H9 (cell line): ENCODE measurements at regions not wholly inside any gene's neighbourhood (a gene's known extent, or its start where the extent isn't known, plus 50 kb on each side); places are given as distances from the start of the nearest gene placed in this dataset.

ENCODE experiments used
- DNase-seq: peaks from one replicate; pipeline ENCODE4 v3.0.0-alpha.2; 2017
- H2AFZ ChIP-seq: one replicate; pipeline ENCODE4 v1.6.1; 2013; ENCODE audit warnings: mild to moderate bottlenecking, low read length, control low read depth, moderate library complexity
- H2AK5ac ChIP-seq: 2 replicates; pipeline ENCODE4 v1.6.1; 2013; ENCODE audit warnings: low read length, control low read depth, mixed read lengths; ENCODE audit not compliant: insufficient read length
- H2BK120ac ChIP-seq: one replicate; pipeline ENCODE4 v1.6.1; 2013; ENCODE audit warnings: low read depth, mild to moderate bottlenecking, low read length, control low read depth, inconsistent platforms; ENCODE audit not compliant: poor library complexity, severe bottlenecking
- H2BK12ac ChIP-seq: 2 replicates; pipeline ENCODE4 v1.6.1; 2013; ENCODE audit warnings: low read length, control low read depth, mixed read lengths, low read depth; ENCODE audit not compliant: insufficient read length
- H2BK15ac ChIP-seq: 2 replicates; pipeline ENCODE4 v1.6.1; 2013; ENCODE audit warnings: low read depth, low read length, control low read depth
- H2BK20ac ChIP-seq: one replicate; pipeline ENCODE4 v1.6.1; 2013; ENCODE audit warnings: low read depth, mild to moderate bottlenecking, low read length, control low read depth, inconsistent platforms; ENCODE audit not compliant: poor library complexity, severe bottlenecking
- H2BK5ac ChIP-seq: 2 replicates; pipeline ENCODE4 v1.6.1; 2013; ENCODE audit warnings: low read length, control low read depth, mixed read lengths; ENCODE audit not compliant: insufficient read length
- H3K14ac ChIP-seq: 2 replicates; pipeline ENCODE4 v1.6.1; 2013; ENCODE audit warnings: low read length, control low read depth; ENCODE audit not compliant: insufficient read depth
- H3K18ac ChIP-seq: 2 replicates; pipeline ENCODE4 v1.6.1; 2013; ENCODE audit warnings: low read depth, mild to moderate bottlenecking, mixed read lengths, low read length, control low read depth; ENCODE audit not compliant: insufficient read length
- H3K23ac ChIP-seq: 2 replicates; pipeline ENCODE4 v1.6.1; 2013; ENCODE audit warnings: low read length, control low read depth, mixed read lengths, low read depth; ENCODE audit not compliant: insufficient read length
- H3K23me2 ChIP-seq: 2 replicates; pipeline ENCODE4 v1.6.1; 2013; ENCODE audit warnings: low read depth, mild to moderate bottlenecking, mixed read lengths, low read length, control low read depth; ENCODE audit not compliant: insufficient read length, poor library complexity, severe bottlenecking
- H3K27ac ChIP-seq: 2 replicates; pipeline ENCODE4 v1.5.1; 2013; ENCODE audit warnings: low read length, control low read depth, mixed read lengths, low read depth; ENCODE audit not compliant: insufficient read length
- H3K27me3 ChIP-seq: 2 replicates; pipeline ENCODE4 v1.6.1; 2013; ENCODE audit warnings: low read length, control low read depth, inconsistent platforms; ENCODE audit not compliant: insufficient read depth
- H3K4ac ChIP-seq: 2 replicates; pipeline ENCODE4 v1.6.1; 2013; ENCODE audit warnings: low read depth, mild to moderate bottlenecking, control low read depth, inconsistent platforms, low read length, moderate library complexity
- H3K4me1 ChIP-seq: 2 replicates; pipeline ENCODE4 v1.6.1; 2013; ENCODE audit warnings: low read length, control low read depth, inconsistent platforms; ENCODE audit not compliant: insufficient read depth
- H3K4me2 ChIP-seq: 2 replicates; pipeline ENCODE4 v1.6.1; 2013; ENCODE audit warnings: low read length, control low read depth, mixed read lengths; ENCODE audit not compliant: insufficient read length, insufficient read depth
- H3K56ac ChIP-seq: 2 replicates; pipeline ENCODE4 v1.6.1; 2013; ENCODE audit warnings: low read depth, mild to moderate bottlenecking, mixed read lengths, low read length, control low read depth; ENCODE audit not compliant: insufficient read length
- H3K79me1 ChIP-seq: 2 replicates; pipeline ENCODE4 v1.6.1; 2013; ENCODE audit warnings: low read depth, mild to moderate bottlenecking, moderate library complexity, low read length, control low read depth, inconsistent platforms; ENCODE audit not compliant: insufficient read depth, poor library complexity, severe bottlenecking
- H3K79me2 ChIP-seq: 2 replicates; pipeline ENCODE4 v1.6.1; 2013; ENCODE audit warnings: low read length, control low read depth, inconsistent platforms; ENCODE audit not compliant: insufficient read depth
- H3K9ac ChIP-seq: 2 replicates; pipeline ENCODE4 v1.6.1; 2013; ENCODE audit warnings: low read length, control low read depth, mixed read lengths; ENCODE audit not compliant: insufficient read length; ENCODE audit errors: extremely low read depth
- H3K9me3 ChIP-seq: one replicate; pipeline ENCODE4 v1.6.1; 2013; ENCODE audit warnings: low read depth, low read length, inconsistent platforms; ENCODE audit not compliant: control insufficient read depth
- H3T11ph ChIP-seq: one replicate; pipeline ENCODE4 v1.6.1; 2013; ENCODE audit warnings: mild to moderate bottlenecking, low read length, control low read depth, inconsistent platforms
- H4K20me1 ChIP-seq: one replicate; pipeline ENCODE4 v1.6.1; 2013; ENCODE audit not compliant: control insufficient read depth, insufficient read length, insufficient read depth
- H4K5ac ChIP-seq: 2 replicates; pipeline ENCODE4 v1.6.1; 2013; ENCODE audit warnings: low read depth, mild to moderate bottlenecking, mixed read lengths, low read length, control low read depth; ENCODE audit not compliant: insufficient read length
- H4K8ac ChIP-seq: replicated peaks from 2 replicates; pipeline ENCODE4 v1.6.1; 2013; ENCODE audit warnings: low read length, control low read depth, mixed read lengths, low read depth; ENCODE audit not compliant: insufficient read length
- H4K91ac ChIP-seq: 2 replicates; pipeline ENCODE4 v1.6.1; 2013; ENCODE audit warnings: low read depth, mild to moderate bottlenecking, moderate library complexity, mixed read lengths, low read length, control low read depth; ENCODE audit not compliant: insufficient read length
- H3K27ac Mint-ChIP-seq, 3 experiments: 2 replicates in 2 of 3; 3 replicates in 1 of 3; pipeline ENCODE4 v1.8.0; 2020 to 2021; ENCODE audit warnings: mixed read lengths in 3 of 3, mild to moderate bottlenecking in 1 of 3, moderate library complexity in 1 of 3
- H3K27me3 Mint-ChIP-seq: 2 replicates; pipeline ENCODE4 v1.8.0; 2021; ENCODE audit warnings: low read depth, mild to moderate bottlenecking, moderate library complexity, mixed read lengths
- H3K36me3 Mint-ChIP-seq, 3 experiments: 2 replicates in 2 of 3; 3 replicates in 1 of 3; pipeline ENCODE4 v1.8.0; 2020 to 2021; ENCODE audit warnings: low read depth in 3 of 3, mixed read lengths in 3 of 3; ENCODE audit not compliant: insufficient read depth in 1 of 3
- H3K4me1 Mint-ChIP-seq, 2 experiments: 2 replicates each; pipeline ENCODE4 v1.8.0; 2020; ENCODE audit warnings: mixed read lengths in 2 of 2
- H3K4me3 Mint-ChIP-seq, 2 experiments: 2 replicates in 1 of 2; 3 replicates in 1 of 2; pipeline ENCODE4 v1.8.0; 2020 to 2021; ENCODE audit warnings: mild to moderate bottlenecking in 2 of 2, mixed read lengths in 2 of 2, moderate library complexity in 1 of 2
- H3K9me3 Mint-ChIP-seq, 2 experiments: 2 replicates in 1 of 2; 3 replicates in 1 of 2; pipeline ENCODE4 v1.8.0; 2020; ENCODE audit warnings: mild to moderate bottlenecking in 2 of 2, mixed read lengths in 2 of 2, moderate library complexity in 1 of 2
- CTCF ChIP-seq: fragments of 200-600 bp; sonication (generic); conservative IDR thresholded peaks from 3 replicates; pipeline ENCODE4 v1.8.0; 2021; ENCODE audit warnings: antibody characterized with exemption, mild to moderate bottlenecking
- WGBS: extraction: QIAGEN DNeasy Blood & Tissue Kit; methylation state at CpG from one replicate; pipeline ENCODE4 v1.1.7; 2013; ENCODE audit warnings: missing lambda C conversion rate, low lambda C conversion rate, mixed read lengths; ENCODE audit not compliant: insufficient read length; ENCODE audit errors: extremely low coverage; 5-methylcytosine and 5-hydroxymethylcytosine counted together

- Histone ChIP-seq H2BK20ac (no peak overlapping the region), H2BK5ac (no peak overlapping the region), H3K23ac (no peak overlapping the region), H3K4me2 (no peak overlapping the region), H3K23me2 (no peaks in the 10 kb centered on the region), H4K91ac (no peak overlapping the region), H3K9me3 (no peaks in the 10 kb centered on the region), H3T11ph (no peak overlapping the region), H3K4me1 (no peaks in the 10 kb centered on the region; the same call in 1 of the 2 replicates), H3K14ac (no peak overlapping the region), H4K20me1 (no peaks in the 10 kb centered on the region), H3K27me3 (no peaks in the 10 kb centered on the region), H2AK5ac (no peak overlapping the region), H3K27ac (no peak overlapping the region), H3K9ac (no peak overlapping the region), H3K18ac (no peak overlapping the region), H3K56ac (no peak overlapping the region), H3K79me2 (no peaks in the 10 kb centered on the region), H2BK120ac (no peak overlapping the region), H2BK12ac (no peak overlapping the region), H2AFZ (no peak overlapping the region), H2BK15ac (no peak overlapping the region), H4K5ac (no peak overlapping the region), H3K79me1 (no peaks in the 10 kb centered on the region), H3K4ac (no peak overlapping the region), H4K8ac (no peak overlapping the region)
- Mint-ChIP-seq H3K36me3 (no peaks in the 10 kb centered on the region; a peak in 1 of 7 replicates), H3K27me3 (peaks cover 19% of the 10 kb centered on the region), H3K4me1 (peaks cover 32 to 45% of the 10 kb centered on the region in 2 experiments), H3K4me3 (no peak overlapping the region), H3K9me3 (peaks cover 0 to 2% of the 10 kb centered on the region in 2 experiments; a peak in 2 of 5 replicates), H3K27ac (no peak overlapping the region)
- TF ChIP-seq CTCF = no peak
- WGBS = no CpG with 5 or more reads among the region's 7 CpGs
- DNase-seq = no peak
Measured at GRCh38 chr6:170150590-170150945, 140.3 kb downstream of the DLL1 start.
